NCI-H510A treated with DMSO at 0.1 percent for 48 hours (cell line): ENCODE measurements at regions not wholly inside any gene's neighbourhood (a gene's known extent, or its start where the extent isn't known, plus 50 kb on each side); places are given as distances from the start of the nearest gene placed in this dataset.

ENCODE experiments used
- DNase-seq: peaks from one replicate; lab custom pipeline; 2025; lab: John Stamatoyannopoulos, UW

DNA sequence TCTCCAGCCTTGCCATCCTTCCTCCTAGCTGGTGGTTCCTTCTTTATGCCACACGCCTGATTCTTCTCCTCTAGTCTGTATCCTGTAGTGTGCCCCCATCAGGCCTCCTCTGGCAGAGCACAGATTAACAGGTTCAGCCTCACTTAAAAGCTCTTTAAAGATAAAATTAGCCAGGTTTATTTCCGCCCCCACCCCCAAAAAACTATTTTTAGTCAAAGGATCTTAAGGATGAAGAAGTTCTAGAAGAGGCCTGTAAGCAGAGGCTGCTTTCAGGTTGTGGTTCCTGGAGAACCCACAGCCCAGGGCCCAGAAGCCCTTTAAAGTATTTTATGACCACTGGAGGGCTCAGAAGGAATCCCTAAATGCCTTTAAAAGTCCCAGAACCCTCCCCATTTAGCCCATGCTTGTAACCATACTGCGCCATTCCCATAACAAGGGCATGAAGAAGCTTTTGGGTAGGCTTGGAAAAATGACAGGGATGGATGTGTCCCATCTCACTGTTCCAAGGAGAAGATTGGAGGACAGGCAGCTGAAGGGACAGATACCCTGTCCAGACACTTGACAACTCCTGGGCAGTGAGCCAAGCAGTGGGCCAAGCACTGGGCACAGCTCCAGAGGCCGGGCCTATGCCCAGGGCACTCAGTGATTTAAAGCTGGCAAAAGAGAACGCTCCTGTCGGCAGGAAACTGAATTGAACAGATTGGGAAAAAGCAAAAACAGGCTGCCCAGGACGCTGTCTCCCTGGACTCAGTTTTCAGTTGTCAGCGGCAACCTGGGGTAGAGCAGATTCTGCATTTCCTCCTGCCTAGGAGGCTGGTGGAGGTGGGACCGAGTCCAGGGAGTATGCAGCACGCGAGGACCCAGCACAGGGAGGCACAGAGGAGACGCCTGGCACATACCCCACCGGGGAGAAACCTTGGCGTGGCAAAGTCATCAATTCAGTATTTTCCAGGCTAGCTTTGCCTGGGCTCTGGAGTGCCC, 106.3 kb upstream of the SSBP2 start:
- DNase-seq: peak; percentile 73

DNA sequence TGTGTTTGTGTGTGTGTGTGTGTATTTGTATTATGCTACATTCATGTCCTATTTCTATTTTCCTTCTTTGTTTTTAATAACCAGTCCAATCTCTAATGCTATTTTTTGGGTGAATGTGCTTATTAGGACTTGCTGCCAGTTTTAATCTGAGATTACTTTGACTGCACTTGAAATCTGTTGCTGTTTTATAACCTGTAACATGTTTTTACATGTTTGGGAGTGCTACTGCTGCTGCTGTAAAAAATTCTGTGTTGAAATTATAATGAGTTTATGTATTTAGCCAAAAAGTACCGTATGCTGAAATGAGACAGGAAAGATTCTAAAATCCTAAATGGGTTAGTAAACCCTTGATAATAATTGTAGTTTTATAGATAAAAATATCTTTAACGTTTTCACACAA, 104.7 kb upstream of the SSBP2 start:
- no peak for DNase-seq

DNA sequence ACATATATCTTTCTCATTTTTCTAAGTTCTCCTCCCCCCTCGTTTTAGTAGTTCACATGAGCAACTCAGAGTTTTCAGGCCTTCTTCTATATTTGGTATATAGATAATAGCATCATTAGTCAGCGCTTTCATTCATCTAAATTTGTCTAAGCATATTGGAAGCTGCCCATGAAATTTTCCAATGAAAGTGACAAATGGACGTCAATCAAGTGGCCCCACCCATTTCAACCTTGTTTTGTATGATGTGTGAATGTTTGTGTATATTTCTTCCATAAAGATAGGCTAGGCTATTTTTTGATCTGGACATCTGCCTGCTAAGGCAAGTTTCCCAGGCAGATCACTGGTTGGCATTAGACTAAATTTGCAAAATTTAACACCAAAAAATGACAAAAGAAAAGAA, 104.0 kb upstream of the SSBP2 start:
- DNase-seq: peak; percentile 28

DNA sequence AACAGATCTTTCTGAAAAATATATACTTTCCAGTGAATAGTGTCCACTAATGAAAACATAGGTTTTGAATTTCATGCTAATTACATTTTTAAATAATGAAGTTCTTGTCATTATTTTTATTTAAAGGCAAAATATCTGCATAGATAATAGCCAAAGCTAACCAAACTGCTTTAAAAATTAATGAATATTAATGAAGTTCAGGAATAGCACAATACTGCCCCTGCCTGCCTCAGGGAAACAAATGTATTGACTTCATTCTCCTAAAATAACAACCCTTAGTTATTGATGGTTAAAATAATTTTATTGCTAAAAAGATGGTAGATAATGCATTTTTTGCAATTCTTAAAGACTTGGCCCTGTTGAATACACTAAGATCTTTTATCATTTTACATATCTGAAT, 103.6 kb upstream of the SSBP2 start:
- DNase-seq: peak; percentile 28

DNA sequence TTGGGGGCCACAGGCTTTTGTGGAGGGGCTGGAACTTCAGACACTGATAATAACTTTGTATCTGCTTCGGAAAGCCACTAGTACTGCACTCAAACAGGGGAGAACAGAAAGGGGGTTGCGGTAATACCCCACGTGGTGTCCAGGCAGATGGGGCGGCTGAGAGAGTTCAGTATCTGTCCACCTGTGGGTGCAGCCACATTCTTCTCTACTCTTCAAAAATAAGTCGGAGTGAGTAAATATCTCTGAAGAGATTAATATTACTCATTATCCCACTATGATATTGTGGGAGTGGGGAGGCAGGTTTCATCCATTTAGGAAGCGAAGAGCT, 102.1 kb upstream of the SSBP2 start:
- DNase-seq: peak; percentile 67

DNA sequence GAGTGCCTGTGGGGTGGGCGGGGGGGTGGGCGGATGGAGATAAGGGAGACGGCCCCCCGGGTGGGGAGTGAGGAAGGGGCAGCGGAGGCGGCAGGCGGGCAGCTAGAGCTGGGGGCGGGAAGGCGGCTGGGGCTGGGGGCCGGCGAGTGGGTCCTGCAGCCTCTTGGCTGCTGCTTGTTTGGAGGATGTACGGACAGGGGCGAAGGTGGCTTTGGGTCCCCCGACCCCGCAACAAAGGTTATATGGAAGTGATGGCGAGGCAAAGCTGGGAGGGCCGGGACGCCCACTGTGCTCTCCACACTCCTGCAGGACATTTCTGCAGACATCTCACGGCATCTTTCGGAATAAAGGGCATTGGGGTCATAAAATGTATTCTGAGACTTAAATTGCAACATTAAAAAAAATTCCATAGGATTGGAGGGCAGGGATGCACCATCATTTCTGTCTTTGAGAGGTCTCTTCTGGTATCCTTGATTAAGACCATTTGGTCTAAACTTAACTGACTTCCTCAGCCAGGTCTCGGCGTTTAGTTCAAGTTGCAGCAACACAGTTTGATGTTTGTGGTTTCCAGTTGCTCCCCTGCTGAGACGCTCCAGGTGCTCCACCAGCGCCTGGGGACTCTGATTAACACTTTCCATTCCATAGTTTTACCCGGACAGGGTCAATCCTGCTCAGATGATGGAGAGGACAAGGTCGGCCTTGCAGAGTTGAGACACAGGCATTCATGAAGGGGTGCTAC, 101.6 kb upstream of the SSBP2 start:
- DNase-seq: peak; percentile 82

DNA sequence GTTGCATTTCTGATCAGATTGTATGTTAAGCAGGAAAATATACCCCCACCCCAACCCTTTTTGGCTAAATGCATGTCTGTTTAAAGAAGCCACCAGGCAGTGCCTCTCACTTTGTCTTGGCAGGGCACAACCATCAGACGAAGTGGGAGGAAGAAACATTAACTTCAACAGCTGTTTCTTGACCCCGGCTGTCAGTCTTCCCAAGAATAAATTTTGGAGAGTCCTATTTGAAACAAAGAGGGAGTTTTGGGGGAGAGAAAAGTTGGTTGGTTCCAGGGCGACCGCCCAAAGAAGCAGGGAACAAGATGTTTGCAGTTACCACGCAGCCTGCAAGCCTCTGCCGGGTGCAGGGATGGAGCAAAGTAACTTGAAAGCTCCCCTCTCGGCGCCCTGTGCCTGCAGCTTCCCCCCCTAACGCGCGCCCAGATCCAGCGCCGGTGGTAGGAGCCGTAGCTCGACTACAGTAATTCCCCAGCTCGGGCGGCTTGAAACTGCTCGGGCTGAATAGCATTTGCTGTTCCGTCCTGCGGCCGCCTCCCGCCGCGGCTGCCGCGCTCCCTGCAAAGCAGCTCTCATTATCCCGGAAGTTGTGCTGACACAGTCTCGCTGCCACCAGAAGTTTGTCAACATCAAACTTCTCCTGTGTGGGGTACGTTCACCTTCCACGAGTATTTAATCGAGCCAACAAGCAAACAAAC, 100.7 kb upstream of the SSBP2 start:
- peak; percentile 94 for DNase-seq

DNA sequence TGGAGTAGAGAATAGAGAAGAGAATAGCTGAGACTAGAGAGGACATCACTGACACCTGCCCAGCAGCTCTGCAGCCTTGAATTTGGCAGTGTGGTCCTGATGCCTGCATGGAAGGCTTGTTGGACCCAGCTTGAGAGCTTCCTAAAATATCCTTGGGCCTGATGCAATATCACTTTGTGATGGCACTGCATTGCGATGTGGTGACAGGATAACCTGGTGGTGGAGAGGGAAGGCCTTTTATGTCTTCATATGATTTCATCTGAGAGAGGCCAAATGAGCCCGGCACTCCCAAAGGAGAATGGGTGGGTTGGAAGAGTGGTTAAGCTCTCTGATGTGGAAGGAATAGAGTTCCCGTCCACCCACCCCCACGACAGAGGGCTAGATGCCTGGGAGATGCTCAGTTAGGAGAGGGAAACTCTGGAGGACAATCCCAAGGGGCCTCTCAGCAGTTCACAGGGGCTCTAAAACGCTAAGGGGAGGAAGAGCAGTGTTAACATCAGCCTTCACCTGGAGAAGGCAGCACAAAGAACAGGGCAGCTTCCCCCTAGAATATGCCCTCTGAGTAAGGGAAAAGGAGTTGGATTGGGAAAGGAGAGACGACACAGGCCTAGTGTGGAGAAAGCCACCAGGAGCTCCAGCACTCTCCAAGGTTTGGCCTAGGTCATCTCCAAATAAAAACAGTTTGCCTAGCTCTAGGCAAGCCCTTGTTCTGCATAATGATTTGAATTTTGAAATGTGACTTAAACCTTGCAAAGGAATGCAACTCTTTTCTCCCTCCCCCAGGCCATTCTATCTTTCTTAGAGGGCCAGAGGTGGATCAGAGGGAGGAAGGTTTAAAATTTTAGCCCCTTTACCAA, 99.8 kb upstream of the SSBP2 start:
- no peak for DNase-seq

DNA sequence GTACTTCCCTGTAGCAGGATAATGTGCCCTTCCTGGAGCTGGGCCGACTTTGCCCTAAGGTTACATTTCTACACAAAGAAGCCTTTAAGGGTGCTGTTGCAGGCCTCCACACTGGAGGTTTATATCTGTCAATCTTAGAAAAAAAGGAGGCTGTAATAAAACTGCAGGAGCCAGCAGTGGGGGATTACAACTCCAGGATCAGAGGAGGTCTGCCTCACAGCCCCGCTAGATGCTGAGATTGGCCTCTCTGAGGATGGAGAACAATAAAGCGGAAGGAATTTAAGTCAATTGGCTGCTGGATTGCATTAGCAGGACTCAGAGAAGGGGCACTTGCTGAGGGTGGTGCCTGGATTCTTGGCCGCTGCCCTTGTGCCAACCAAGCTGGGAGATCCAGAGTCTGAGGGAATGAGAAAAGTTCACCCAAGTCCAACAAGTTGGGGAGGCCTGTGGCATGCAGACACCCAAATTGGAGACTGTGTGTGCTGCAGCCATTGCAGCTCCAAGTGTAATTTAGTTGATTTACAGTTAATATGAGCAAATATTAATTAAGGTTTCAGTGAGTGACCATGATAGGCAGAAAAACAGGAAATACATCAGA, 99.0 kb upstream of the SSBP2 start:
- DNase-seq: no peak

DNA sequence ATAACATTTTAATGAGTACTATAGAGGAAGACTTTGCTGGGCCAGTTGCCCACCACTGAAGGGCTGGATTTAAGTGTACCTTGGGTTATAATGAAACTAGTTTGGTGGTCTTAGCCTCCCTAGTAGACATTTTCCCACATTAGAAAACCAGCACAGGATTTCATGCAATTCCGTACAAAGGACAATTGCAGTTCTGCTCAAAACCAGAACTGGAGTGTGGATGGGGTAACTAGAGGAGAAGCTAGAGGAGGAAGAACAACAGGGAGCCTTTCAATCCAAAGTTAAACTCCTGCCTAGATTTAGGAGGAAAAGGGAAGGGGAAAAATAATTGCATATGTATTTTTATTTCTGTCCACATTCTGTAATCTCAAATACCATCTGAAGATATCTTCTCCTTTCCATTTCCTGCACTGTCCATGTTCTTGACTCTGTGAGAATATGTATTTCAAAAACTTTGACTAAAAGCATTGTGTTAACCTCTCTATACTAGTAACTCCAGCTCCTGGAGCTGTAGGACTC, 97.5 kb upstream of the SSBP2 start:
- DNase-seq: no peak

DNA sequence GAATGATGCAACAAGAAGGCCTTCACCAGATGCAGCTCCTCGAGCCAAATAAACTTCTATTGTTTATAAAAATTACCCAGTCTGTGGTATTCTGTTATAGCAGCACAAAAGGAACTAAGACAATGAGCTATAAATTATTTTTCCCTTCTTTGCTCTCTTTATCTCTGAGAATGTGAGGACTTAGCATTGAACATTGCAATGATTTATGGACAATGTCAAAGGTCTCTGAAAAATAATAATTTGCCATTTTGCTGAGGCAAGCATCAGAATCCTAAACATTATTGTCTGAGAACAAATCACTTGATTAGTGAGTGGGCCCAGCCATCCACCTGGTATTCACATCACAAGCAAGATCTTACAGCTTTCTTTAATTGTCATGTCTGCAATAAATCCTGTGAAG, 95.4 kb upstream of the SSBP2 start:
- no peak for DNase-seq

DNA sequence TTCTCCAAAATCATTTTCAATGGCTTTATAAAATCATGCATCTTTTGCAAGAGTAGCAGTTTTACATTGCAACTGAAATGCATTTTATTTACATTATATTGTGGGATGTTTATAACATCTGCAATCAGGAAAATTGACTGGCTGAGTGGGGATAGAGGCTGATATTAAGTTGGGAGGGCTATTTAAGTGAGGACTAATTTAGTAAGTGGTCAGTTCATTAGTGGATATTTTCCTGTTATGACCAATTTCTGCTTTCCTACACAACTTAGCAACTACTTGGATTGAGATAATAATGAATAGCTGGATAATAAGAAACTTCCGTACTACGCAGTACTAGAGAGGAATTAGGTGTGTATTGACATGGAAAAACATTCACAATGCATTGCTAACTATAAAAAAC, 92.9 kb upstream of the SSBP2 start:
- no peak for DNase-seq

DNA sequence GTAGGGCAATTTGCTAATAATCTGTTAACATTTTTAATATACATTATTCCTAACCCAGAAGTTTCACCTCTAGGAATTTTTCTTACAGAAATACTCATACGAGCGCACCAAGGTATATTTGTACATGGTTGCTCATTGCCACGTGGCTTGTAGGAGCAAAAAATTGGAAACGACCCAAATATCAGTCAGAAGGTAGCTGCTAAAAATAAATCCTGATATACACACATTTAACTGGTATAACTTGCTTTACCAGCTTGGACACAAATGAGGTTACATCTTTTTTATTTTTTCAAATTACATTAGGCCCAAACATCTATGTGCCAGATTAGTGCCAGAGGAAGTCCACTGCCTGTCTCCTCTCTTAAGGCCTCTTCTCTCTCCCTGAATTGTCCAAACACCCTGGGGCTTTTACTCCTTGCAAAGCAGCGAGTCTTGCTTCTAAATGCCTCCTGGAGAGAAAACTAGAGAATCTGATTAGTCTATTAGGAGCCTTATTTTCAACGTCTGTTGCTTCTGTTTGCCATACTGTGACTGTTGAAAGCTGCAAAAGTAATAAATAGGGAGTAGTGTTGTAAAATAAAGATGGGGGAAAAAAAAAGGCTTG, 92.0 kb upstream of the SSBP2 start:
- peak; percentile 3 for DNase-seq

DNA sequence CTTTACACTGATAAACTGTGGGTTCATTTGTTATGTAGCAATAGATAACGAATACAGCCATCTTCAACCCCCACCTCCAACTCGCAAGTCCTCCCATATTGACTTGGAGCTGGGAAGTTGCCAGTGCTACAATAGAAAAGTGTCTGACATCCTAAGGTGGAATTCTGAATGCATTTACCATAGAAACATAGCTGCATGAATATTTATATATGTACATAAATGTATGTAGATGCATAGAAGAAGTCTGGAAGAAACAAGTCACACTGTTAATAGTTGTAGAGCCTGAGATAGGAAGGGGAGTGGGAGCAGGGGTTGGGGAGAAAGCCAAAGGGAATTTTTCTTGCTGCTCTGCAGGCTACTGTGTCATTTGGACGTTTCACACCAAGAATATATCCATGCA, 88.1 kb upstream of the SSBP2 start:
- DNase-seq: no peak

DNA sequence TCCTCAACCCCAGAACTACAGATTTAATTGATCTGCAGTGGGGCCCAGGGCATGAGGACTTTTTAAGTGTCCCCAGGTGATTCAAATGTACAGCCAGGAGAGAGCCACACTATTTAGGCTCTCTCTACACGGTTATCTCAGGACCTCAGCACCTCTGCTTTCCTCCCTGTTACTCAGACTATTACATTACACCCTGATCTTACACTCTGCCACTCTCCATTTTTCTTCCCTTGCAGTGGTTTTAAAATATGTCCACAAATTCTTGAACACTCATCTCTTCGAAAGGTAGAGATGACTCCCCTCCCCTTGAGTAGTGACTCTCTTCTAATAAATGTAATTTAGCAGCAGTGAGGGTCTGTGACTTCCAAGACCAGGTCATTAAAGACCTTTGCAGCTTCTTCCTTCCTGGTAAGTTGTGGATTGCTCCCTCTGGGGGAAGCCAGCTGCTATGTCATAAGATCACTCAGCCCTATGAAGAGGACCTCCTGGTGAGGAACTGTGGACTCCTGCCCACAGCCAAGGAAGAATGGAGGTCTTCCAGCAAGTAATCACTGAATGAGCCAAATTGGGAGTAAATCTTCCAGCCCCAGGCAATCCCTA, 87.5 kb upstream of the SSBP2 start:
- DNase-seq: peak; percentile 1

DNA sequence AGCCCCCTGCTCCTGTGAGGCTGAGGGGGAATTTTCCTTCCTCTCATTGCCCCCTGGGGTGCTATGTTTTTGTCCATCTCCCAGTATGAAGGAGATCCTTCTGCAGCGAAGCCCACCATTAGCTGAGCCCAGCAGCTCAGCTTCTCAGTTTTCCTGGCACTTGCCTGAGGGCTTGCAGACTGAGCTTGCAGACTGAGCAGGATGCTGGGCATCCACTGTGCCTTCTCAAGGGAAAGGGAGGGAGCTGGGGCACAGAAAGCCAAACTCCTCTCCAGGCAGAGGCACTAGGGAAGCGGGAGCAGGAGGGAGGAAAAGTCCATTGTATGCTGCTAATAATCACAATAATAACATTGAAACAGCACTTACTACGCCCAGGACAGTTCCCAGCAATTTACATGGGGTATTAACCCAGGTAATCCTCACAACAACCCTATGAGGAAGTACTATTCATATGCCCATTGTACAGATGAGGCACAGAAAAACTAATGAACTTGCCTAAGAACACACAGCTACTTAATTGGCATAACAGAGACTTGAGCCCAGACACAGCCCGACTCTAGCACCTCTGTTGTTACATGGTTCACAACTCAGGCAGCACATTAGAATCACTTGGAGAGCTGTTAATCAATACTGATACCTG, 86.9 kb upstream of the SSBP2 start:
- DNase-seq: no peak

DNA sequence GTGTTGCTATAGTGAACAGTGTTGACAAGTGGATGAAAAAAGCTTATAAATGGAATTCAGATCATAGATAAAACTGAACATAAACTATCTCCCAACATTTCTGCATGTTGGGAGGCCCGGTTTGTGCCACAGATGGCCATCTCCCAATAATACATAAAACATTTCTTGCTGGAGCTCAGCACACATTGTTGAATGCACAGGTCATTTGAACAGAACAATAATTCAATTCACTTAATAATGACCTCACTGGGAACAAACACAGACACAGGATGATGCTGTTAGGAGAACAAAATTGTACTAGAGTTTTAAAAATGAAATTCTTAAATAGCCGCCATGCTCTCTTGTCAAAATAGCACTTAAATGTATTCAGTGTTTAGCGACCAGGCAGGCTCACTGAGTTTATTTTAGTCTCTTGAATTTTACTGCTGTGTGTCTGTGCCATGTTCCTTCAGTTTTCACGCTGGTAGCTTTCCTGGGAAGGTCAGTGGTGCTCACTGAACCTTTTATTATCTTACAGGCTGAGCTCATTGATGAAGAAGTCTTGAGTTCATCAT, 85.0 kb upstream of the SSBP2 start:
- DNase-seq: no peak

DNA sequence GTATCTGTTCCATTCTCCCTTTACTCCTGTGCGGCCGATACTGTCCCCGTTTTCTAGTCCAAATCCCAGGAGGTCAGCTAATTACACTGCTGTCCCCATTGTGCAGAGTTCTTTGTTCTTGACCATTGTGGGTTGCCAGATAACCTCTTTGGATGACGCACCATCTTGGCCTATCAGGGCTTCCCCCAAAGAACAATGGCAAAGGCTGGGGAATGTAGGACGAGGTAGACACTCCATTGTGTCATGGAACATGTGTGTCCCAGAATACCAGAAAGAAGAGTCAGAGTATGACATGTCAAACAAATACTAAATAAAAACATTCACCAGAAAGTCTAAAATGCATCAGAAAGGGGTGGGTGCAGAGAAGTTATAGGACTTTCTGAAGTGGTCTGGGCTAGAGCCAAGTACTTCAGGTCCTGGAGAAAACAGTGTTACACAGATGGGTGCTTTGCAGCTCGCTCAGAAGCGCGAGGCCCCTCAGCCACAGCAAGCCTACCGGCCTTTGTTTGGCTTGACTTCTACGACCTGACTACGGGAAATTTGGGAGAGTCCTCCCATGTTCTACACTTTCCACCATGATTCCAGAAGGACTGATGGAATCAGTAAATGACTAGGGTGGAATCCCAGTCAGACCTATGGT, 83.2 kb upstream of the SSBP2 start:
- no peak for DNase-seq

DNA sequence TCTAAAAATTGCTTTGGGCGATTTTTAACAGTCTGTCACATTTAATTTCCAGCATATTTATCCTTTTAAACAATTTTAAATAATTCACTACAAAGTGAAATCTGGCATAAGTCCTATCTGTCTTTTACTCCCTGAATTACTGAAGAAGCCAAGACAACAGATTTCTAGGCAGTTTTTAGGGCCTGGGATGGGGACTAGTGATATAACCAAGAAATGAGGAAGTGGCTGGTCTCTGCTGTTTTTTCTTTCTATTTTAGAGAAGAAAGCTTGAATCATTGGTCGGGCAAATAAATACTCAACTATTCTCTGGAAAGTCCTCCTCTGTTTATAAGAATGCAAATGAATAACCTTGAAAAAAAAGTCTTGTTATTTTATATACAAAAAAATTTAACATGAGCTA, 79.7 kb upstream of the SSBP2 start:
- no peak for DNase-seq
